IMR-90 (cell line): ENCODE measurements at regions not wholly inside any gene's neighbourhood (a gene's known extent, or its start where the extent isn't known, plus 50 kb on each side); places are given as distances from the start of the nearest gene placed in this dataset.

Experiments used
- ATAC-seq: fragments of 200-7000 bp; cut with Tn5 transposase; 2 replicates; pipeline ENCODE4 v1.9.1; 2020; ENCODE audit warnings: low read depth, mild to moderate bottlenecking, moderate library complexity
- BruUV-seq: library from RNA; stranded (reverse); fragments of 400-500 nt; replicated peaks from 2 replicates; lab custom pipeline; 2021; lab: Mats Ljungman, UMichigan
- CTCF ChIA-PET: fragments of 300-600 bp; formaldehyde crosslinking; extraction: SDS; loops from one replicate; lab custom pipeline; 2021; ENCODE audit warnings: antibody characterized with exemption; lab: Yijun Ruan, JAX
- POLR2A ChIA-PET: fragments of 300-600 bp; sonication (Branson Sonifier 250); formaldehyde crosslinking; loops from one replicate; lab custom pipeline; 2022; ENCODE audit warnings: antibody characterized with exemption; ENCODE audit not compliant: unreplicated experiment; lab: Charles Lee
- DNase-seq: peaks from one replicate; pipeline ENCODE4 v3.0.0; 2013
- H2AFZ ChIP-seq: replicated peaks from 2 replicates; pipeline ENCODE3; 2013; ENCODE audit warnings: low read length, mild to moderate bottlenecking; ENCODE audit not compliant: poor library complexity
- H2AK5ac ChIP-seq: 2 replicates; pipeline ENCODE4 v1.6.1; 2013; ENCODE audit warnings: low read depth, low read length, inconsistent platforms
- H2AK9ac ChIP-seq: replicated peaks from 2 replicates; pipeline ENCODE3; 2013; ENCODE audit warnings: mild to moderate bottlenecking, low read depth, low read length, moderate library complexity; ENCODE audit not compliant: poor library complexity
- H2BK120ac ChIP-seq: 2 replicates; pipeline ENCODE4 v1.6.1; 2013; ENCODE audit warnings: low read depth, low read length, inconsistent platforms
- H2BK15ac ChIP-seq: 3 replicates; pipeline ENCODE4 v1.6.1; 2013; ENCODE audit warnings: low read depth, low read length, inconsistent platforms
- H2BK20ac ChIP-seq: 2 replicates; pipeline ENCODE4 v1.6.1; 2013; ENCODE audit warnings: low read depth, mild to moderate bottlenecking, inconsistent platforms, low read length, moderate library complexity
- H2BK5ac ChIP-seq: 2 replicates; pipeline ENCODE4 v1.6.1; 2013; ENCODE audit warnings: mild to moderate bottlenecking, low read depth, low read length, inconsistent platforms; ENCODE audit not compliant: poor library complexity, severe bottlenecking
- H3K14ac ChIP-seq: replicated peaks from 2 replicates; pipeline ENCODE4 v1.6.1; 2013; ENCODE audit warnings: low read depth, low read length, inconsistent platforms
- H3K18ac ChIP-seq: 2 replicates; pipeline ENCODE4 v1.6.1; 2013; ENCODE audit warnings: low read depth, low read length, control low read depth
- H3K23ac ChIP-seq: 2 replicates; pipeline ENCODE4 v1.6.1; 2013; ENCODE audit warnings: low read depth, low read length, inconsistent platforms
- H3K27ac ChIP-seq: 2 replicates; pipeline ENCODE4 v1.5.1; 2013; ENCODE audit warnings: mild to moderate bottlenecking, control low read depth, low read length; ENCODE audit not compliant: insufficient read depth
- H3K27me3 ChIP-seq: 2 replicates; pipeline ENCODE4 v1.6.1; 2013; ENCODE audit warnings: low read length; ENCODE audit not compliant: control insufficient read depth, insufficient read depth
- H3K36me3 ChIP-seq: 2 replicates; pipeline ENCODE4 v1.6.1; 2013; ENCODE audit warnings: low read length, mixed read lengths; ENCODE audit not compliant: control insufficient read depth, insufficient read depth
- H3K4ac ChIP-seq: 2 replicates; pipeline ENCODE4 v1.6.1; 2013; ENCODE audit warnings: low read depth, low read length, inconsistent platforms
- H3K4me1 ChIP-seq: 2 replicates; pipeline ENCODE4 v1.6.1; 2013; ENCODE audit warnings: low read length, mixed read lengths; ENCODE audit not compliant: control insufficient read depth, insufficient read depth
- H3K4me2 ChIP-seq: 2 replicates; pipeline ENCODE4 v1.6.1; 2013; ENCODE audit warnings: low read depth, mild to moderate bottlenecking, control low read depth, low read length, moderate library complexity
- H3K4me3 ChIP-seq: 2 replicates; pipeline ENCODE4 v1.5.1; 2013; ENCODE audit warnings: low read depth, mild to moderate bottlenecking, control low read depth, low read length, moderate library complexity; ENCODE audit not compliant: insufficient read depth
- H3K56ac ChIP-seq: 2 replicates; pipeline ENCODE4 v1.6.1; 2013; ENCODE audit warnings: low read length, inconsistent platforms; ENCODE audit not compliant: insufficient read depth; ENCODE audit errors: extremely low read depth
- H3K79me1 ChIP-seq, 2 experiments: 2 replicates each; pipeline ENCODE4 v1.6.1; 2013; ENCODE audit warnings: low read length in 2 of 2, inconsistent platforms in 1 of 2, low read depth in 1 of 2
- H3K9ac ChIP-seq: 2 replicates; pipeline ENCODE4 v1.6.1; 2013; ENCODE audit warnings: low read depth, low read length, control low read depth
- H3K9me1 ChIP-seq: 2 replicates; pipeline ENCODE4 v1.6.1; 2013; ENCODE audit warnings: low read length, inconsistent platforms; ENCODE audit not compliant: insufficient read depth
- H3K9me3 ChIP-seq: 2 replicates; pipeline ENCODE4 v1.6.1; 2013; ENCODE audit warnings: low read length; ENCODE audit not compliant: control insufficient read depth, insufficient read depth
- H4K20me1 ChIP-seq: 2 replicates; pipeline ENCODE4 v1.6.1; 2013; ENCODE audit warnings: low read length, inconsistent platforms; ENCODE audit not compliant: insufficient read depth
- H4K5ac ChIP-seq: 2 replicates; pipeline ENCODE4 v1.6.1; 2013; ENCODE audit warnings: mild to moderate bottlenecking, low read depth, low read length, control low read depth
- H4K8ac ChIP-seq, 2 experiments: 2 replicates each; pipeline ENCODE4 v1.6.1; 2013; ENCODE audit warnings: low read depth in 2 of 2, low read length in 2 of 2, control low read depth in 1 of 2, inconsistent platforms in 1 of 2
- H4K91ac ChIP-seq: 2 replicates; pipeline ENCODE4 v1.6.1; 2013; ENCODE audit warnings: low read depth, low read length, inconsistent platforms; ENCODE audit not compliant: insufficient read depth
- BHLHE40 ChIP-seq: fragments of 150-350 bp; IDR thresholded peaks from 2 replicates; pipeline ENCODE4 v1.6.1; 2016; ENCODE audit warnings: mild to moderate bottlenecking, low read depth, low read length
- CEBPB ChIP-seq: IDR thresholded peaks from 2 replicates; pipeline ENCODE4 v1.6.1; 2012; ENCODE audit warnings: low read depth, low read length, improper control_type of control experiment
- CHD1 ChIP-seq: IDR thresholded peaks from 2 replicates; pipeline ENCODE4 v1.6.1; 2012; ENCODE audit warnings: low read depth, low read length, improper control_type of control experiment
- FOS ChIP-seq: fragments of 150-350 bp; IDR thresholded peaks from 2 replicates; pipeline ENCODE4 v1.6.1; 2016; ENCODE audit warnings: low read depth, low read length
- MAFK ChIP-seq: IDR thresholded peaks from 2 replicates; pipeline ENCODE4 v1.6.1; 2012; ENCODE audit warnings: low read depth, low read length, improper control_type of control experiment
- MAZ ChIP-seq: IDR thresholded peaks from 2 replicates; pipeline ENCODE4 v1.6.1; 2012; ENCODE audit warnings: low read depth, mild to moderate bottlenecking, low read length, improper control_type of control experiment, moderate library complexity, borderline replicate concordance
- MXI1 ChIP-seq: IDR thresholded peaks from 2 replicates; pipeline ENCODE4 v1.6.1; 2012; ENCODE audit warnings: low read depth, mild to moderate bottlenecking, low read length, moderate library complexity, borderline replicate concordance
- NFE2L2 ChIP-seq: fragments of 150-350 bp; IDR thresholded peaks from 2 replicates; pipeline ENCODE4 v1.6.1; 2016; ENCODE audit warnings: low read depth, mild to moderate bottlenecking, low read length
- POLR2A ChIP-seq: IDR thresholded peaks from 2 replicates; pipeline ENCODE4 v1.6.1; 2012; ENCODE audit warnings: mild to moderate bottlenecking, low read depth, low read length
- RAD21 ChIP-seq: IDR thresholded peaks from 2 replicates; pipeline ENCODE4 v1.6.1; 2012; ENCODE audit warnings: low read length, improper control_type of control experiment
- RCOR1 ChIP-seq: IDR thresholded peaks from 2 replicates; pipeline ENCODE4 v1.6.1; 2012; ENCODE audit warnings: mild to moderate bottlenecking, low read length, improper control_type of control experiment; ENCODE audit not compliant: insufficient replicate concordance
- RFX5 ChIP-seq: IDR thresholded peaks from 2 replicates; pipeline ENCODE4 v1.8.0; 2012; ENCODE audit warnings: low read depth, mild to moderate bottlenecking, low read length, moderate library complexity
- SMC3 ChIP-seq: fragments of 150-350 bp; IDR thresholded peaks from 2 replicates; pipeline ENCODE4 v1.6.1; 2016; ENCODE audit warnings: low read depth, mild to moderate bottlenecking, antibody characterized with exemption, low read length, moderate library complexity
- WGBS, 2 experiments: methylation state at CpG; one replicate each; pipeline versions ENCODE4 v1.1.5 to v1.1.7; 2013; ENCODE audit warnings: missing lambda C conversion rate in 2 of 2; ENCODE audit not compliant: insufficient read length in 1 of 2; ENCODE audit errors: extremely low coverage in 2 of 2; 5-methylcytosine and 5-hydroxymethylcytosine counted together
- dilution Hi-C: fragments of 300-500 bp; cut with HindIII; formaldehyde crosslinking; loops from one replicate; pipeline ENCODE4 v1.14.3; 2018; ENCODE audit warnings: low sequenced_read_pairs; ENCODE audit not compliant: unreplicated experiment
- in situ Hi-C: fragments of 300-500 bp; cut with MboI; formaldehyde crosslinking; loops from 3 replicates; pipeline ENCODE4 v1.14.3; 2019; ENCODE audit warnings: low sequenced_read_pairs, inconsistent platforms, mixed read lengths
- intact Hi-C: fragments of 100-400 bp; cut with micrococcal nuclease; formaldehyde crosslinking; loops from 2 replicates; pipeline ENCODE4 v1.10.0; 2022
- TF ChIP-seq, protein P1 (sequence below): conservative IDR thresholded peaks from 2 replicates; pipeline ENCODE4 v1.5.1; 2012; ENCODE audit warnings: mild to moderate bottlenecking, low read depth, low read length, improper control_type of control experiment
- TF ChIP-seq, protein P2 (sequence below): fragments of 150-350 bp; IDR thresholded peaks from 2 replicates; pipeline ENCODE4 v1.6.1; 2017; ENCODE audit warnings: mild to moderate bottlenecking, antibody characterized with exemption, low read length, low read depth
- TF ChIP-seq, protein P3 (sequence below): fragments of 150-350 bp; IDR thresholded peaks from 2 replicates; pipeline ENCODE4 v1.6.1; 2016; ENCODE audit warnings: low read depth, mild to moderate bottlenecking, low read length, moderate library complexity, borderline replicate concordance

DNA sequence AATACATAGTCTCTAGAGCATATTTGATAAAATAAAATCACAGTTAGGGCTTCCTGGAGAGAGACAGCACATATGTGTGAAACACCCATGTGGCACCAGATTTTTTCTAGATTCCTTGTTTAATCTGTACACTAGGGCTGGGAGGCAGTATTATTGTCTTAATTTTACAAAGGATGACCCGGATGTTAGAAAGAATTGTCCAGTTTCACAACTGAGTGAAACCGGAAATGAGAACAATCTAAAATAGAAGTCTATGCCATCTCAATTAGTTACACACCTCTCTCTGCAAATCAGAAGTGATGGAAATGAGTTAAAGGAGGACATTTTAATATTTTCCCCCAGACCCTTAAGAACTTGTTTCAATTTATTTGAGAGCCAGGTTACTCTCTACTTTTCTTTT lies 463.7 kb upstream of the DSEL start:
- no peaks in the 10 kb centered on the region for H3K27me3 ChIP-seq
- no peak overlapping the region for H3K14ac ChIP-seq
- ATAC-seq (no peak), DNase-seq (no peak)
- no peak overlapping the region for H3K23ac ChIP-seq
- no peak overlapping the region for H3K27ac ChIP-seq
- H2BK15ac ChIP-seq, result no peak overlapping the region
- in situ Hi-C loops (no loop called here), intact Hi-C loops (no loop called here), dilution Hi-C loops (no loop called here)
- no peak overlapping the region for H4K91ac ChIP-seq
- H3K36me3 ChIP-seq, result no peaks in the 10 kb centered on the region
- ChIA-PET POLR2A (no interaction called here), CTCF (no interaction called here)
- no peak overlapping the region for H3K4ac ChIP-seq
- no peaks in the 10 kb centered on the region for H3K9me1 ChIP-seq
- H3K4me2 ChIP-seq, result no peak overlapping the region
- no CpG with 5 or more reads among the region's 2 CpGs for WGBS, 2 experiments
- no peak overlapping the region for H2AK9ac ChIP-seq
- no peaks in the 10 kb centered on the region for H3K79me1 ChIP-seq
- H4K5ac ChIP-seq, result no peak overlapping the region
- H3K4me3 ChIP-seq, result no peak overlapping the region
- H4K20me1 ChIP-seq, result no peaks in the 10 kb centered on the region
- BruUV-seq, result no TSS peak
- H3K9ac ChIP-seq, result no peak overlapping the region
- no peaks in the 10 kb centered on the region for H3K4me1 ChIP-seq
- H2AK5ac ChIP-seq, result no peak overlapping the region
- no peak overlapping the region for H3K56ac ChIP-seq
- no peak overlapping the region for H2BK20ac ChIP-seq
- no peak overlapping the region for H2BK120ac ChIP-seq
- H2AFZ ChIP-seq, result no peak overlapping the region
- TF ChIP-seq, protein P1, sequence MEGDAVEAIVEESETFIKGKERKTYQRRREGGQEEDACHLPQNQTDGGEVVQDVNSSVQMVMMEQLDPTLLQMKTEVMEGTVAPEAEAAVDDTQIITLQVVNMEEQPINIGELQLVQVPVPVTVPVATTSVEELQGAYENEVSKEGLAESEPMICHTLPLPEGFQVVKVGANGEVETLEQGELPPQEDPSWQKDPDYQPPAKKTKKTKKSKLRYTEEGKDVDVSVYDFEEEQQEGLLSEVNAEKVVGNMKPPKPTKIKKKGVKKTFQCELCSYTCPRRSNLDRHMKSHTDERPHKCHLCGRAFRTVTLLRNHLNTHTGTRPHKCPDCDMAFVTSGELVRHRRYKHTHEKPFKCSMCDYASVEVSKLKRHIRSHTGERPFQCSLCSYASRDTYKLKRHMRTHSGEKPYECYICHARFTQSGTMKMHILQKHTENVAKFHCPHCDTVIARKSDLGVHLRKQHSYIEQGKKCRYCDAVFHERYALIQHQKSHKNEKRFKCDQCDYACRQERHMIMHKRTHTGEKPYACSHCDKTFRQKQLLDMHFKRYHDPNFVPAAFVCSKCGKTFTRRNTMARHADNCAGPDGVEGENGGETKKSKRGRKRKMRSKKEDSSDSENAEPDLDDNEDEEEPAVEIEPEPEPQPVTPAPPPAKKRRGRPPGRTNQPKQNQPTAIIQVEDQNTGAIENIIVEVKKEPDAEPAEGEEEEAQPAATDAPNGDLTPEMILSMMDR, result no peak
- TF ChIP-seq RFX5 (no peak), CEBPB (no peak), MAZ (no peak), SMC3 (no peak), RCOR1 (no peak), CHD1 (no peak), RAD21 (no peak), NFE2L2 (no peak), MXI1 (no peak), POLR2A (no peak), MAFK (no peak), BHLHE40 (no peak), FOS (no peak)
- TF ChIP-seq, protein P2, sequence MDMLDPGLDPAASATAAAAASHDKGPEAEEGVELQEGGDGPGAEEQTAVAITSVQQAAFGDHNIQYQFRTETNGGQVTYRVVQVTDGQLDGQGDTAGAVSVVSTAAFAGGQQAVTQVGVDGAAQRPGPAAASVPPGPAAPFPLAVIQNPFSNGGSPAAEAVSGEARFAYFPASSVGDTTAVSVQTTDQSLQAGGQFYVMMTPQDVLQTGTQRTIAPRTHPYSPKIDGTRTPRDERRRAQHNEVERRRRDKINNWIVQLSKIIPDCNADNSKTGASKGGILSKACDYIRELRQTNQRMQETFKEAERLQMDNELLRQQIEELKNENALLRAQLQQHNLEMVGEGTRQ, result no peak
- TF ChIP-seq, protein P3, sequence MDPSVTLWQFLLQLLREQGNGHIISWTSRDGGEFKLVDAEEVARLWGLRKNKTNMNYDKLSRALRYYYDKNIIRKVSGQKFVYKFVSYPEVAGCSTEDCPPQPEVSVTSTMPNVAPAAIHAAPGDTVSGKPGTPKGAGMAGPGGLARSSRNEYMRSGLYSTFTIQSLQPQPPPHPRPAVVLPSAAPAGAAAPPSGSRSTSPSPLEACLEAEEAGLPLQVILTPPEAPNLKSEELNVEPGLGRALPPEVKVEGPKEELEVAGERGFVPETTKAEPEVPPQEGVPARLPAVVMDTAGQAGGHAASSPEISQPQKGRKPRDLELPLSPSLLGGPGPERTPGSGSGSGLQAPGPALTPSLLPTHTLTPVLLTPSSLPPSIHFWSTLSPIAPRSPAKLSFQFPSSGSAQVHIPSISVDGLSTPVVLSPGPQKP, result no peak
- H3K9me3 ChIP-seq, result no peaks in the 10 kb centered on the region
- no peak overlapping the region for H2BK5ac ChIP-seq
- no peak overlapping the region for H3K18ac ChIP-seq
- no peak overlapping the region for H4K8ac ChIP-seq
